ENCODE measurements at regions not wholly inside any gene's neighbourhood (a gene's known extent, or its start where the extent isn't known, plus 50 kb on each side); places are given as distances from the start of the nearest gene placed in this dataset.

- Histone ChIP-seq H3K14ac (ENCODE audit: insufficient read depth, low read length) (no peak overlapping the region), H3K18ac (ENCODE audit: insufficient read length, low read depth, low read length) (no peak overlapping the region), H2BK120ac (ENCODE audit: low read depth, low read length, poor library complexity, severe bottlenecking) (no peak overlapping the region), H3K9ac (ENCODE audit: extremely low read depth, insufficient read length, low read length) (no peak overlapping the region), H3K9me3 (ENCODE audit: control insufficient read depth, low read depth, low read length) (no peaks in the 10 kb centered on the region), H2AFZ (ENCODE audit: low read length) (no peak overlapping the region), H3T11ph (ENCODE audit: low read length) (no peak overlapping the region), H3K27ac (ENCODE audit: insufficient read length, low read depth, low read length) (no peak overlapping the region), H3K79me2 (ENCODE audit: insufficient read depth, low read length) (no peaks in the 10 kb centered on the region), H2AK5ac (ENCODE audit: insufficient read length, low read length) (no peak overlapping the region), H3K56ac (ENCODE audit: insufficient read length, low read depth, low read length) (no peak overlapping the region), H2BK12ac (ENCODE audit: insufficient read length, low read depth, low read length) (no peak overlapping the region), H2BK15ac (ENCODE audit: low read depth, low read length) (no peak overlapping the region), H3K4me1 (ENCODE audit: insufficient read depth, low read length) (no peaks in the 10 kb centered on the region), H4K91ac (ENCODE audit: insufficient read length, low read depth, low read length) (no peak overlapping the region), H4K20me1 (ENCODE audit: control insufficient read depth, insufficient read depth, insufficient read length) (no peaks in the 10 kb centered on the region), H3K23ac (ENCODE audit: insufficient read length, low read depth, low read length) (no peak overlapping the region), H3K23me2 (ENCODE audit: insufficient read length, low read depth, low read length, poor library complexity, severe bottlenecking) (no peaks in the 10 kb centered on the region), H3K4me2 (ENCODE audit: insufficient read depth, insufficient read length, low read length) (no peak overlapping the region), H2BK5ac (ENCODE audit: insufficient read length, low read length) (no peak overlapping the region), H3K79me1 (ENCODE audit: insufficient read depth, low read depth, low read length, poor library complexity, severe bottlenecking) (no peaks in the 10 kb centered on the region), H3K4ac (ENCODE audit: low read depth, low read length) (no peak overlapping the region), H2BK20ac (ENCODE audit: low read depth, low read length, poor library complexity, severe bottlenecking) (no peak overlapping the region), H4K8ac (replicated peaks; ENCODE audit: insufficient read length, low read depth, low read length) (no peak overlapping the region), H3K27me3 (ENCODE audit: insufficient read depth, low read length) (no peaks in the 10 kb centered on the region), H4K5ac (ENCODE audit: insufficient read length, low read depth, low read length) (no peak overlapping the region)
- no CpG with 5 or more reads among the region's 6 CpGs for WGBS (ENCODE audit: extremely low coverage, insufficient read length, low lambda C conversion rate)
- no peak for DNase-seq
- H3K27me3 Mint-ChIP-seq (ENCODE audit: low read depth) = peaks cover 49% of the 10 kb centered on the region
- no peak overlapping the region for H3K27ac Mint-ChIP-seq
- H3K4me1 Mint-ChIP-seq = peaks cover 0 to 5% of the 10 kb centered on the region in 2 experiments; a peak in 2 of 4 replicates
- H3K4me3 Mint-ChIP-seq = no peak overlapping the region
- no peaks in the 10 kb centered on the region; a peak in 1 of 7 replicates for H3K36me3 Mint-ChIP-seq (ENCODE audit: insufficient read depth in 1 of 3, low read depth in 3 of 3)
- TF ChIP-seq CTCF (conservative IDR thresholded peaks at IDR 0.05) = no peak
- H3K9me3 Mint-ChIP-seq = no peaks in the 10 kb centered on the region
Observed at GRCh38 chr5:135116160-135116561, 82.1 kb upstream of the PITX1 start.
